ENCODE measurements at regions not wholly inside any gene's neighbourhood (a gene's known extent, or its start where the extent isn't known, plus 50 kb on each side); places are given as distances from the start of the nearest gene placed in this dataset.

GRCh38 chr6:14656649-14657048 is 539.1 kb downstream of the CD83 start:
- no peak overlapping the region for H2AK5ac ChIP-seq (ENCODE audit: low read length, severe bottlenecking)
- no peak overlapping the region for H2BK15ac ChIP-seq (ENCODE audit: low read depth, poor library complexity, severe bottlenecking)
- H3K9me3 ChIP-seq (ENCODE audit: control insufficient read depth, low read length): no peaks in the 10 kb centered on the region
- H2AFZ ChIP-seq (ENCODE audit: low read depth, low read length): no peak overlapping the region
- H3K4ac ChIP-seq (ENCODE audit: low read depth in 1 of 2, low read length in 2 of 2): no peak overlapping the region
- H3K27me3 ChIP-seq (ENCODE audit: control insufficient read depth in 1 of 2, insufficient read depth in 1 of 2, low read length in 2 of 2): peaks cover 0 to 26% of the 10 kb centered on the region in 2 experiments
- no peaks in the 10 kb centered on the region for H3K4me1 ChIP-seq (ENCODE audit: control insufficient read depth, insufficient read depth, low read depth, low read length)
- H2BK5ac ChIP-seq (ENCODE audit: low read depth, low read length, poor library complexity, severe bottlenecking): no peak overlapping the region
- no peak overlapping the region for H3K4me2 ChIP-seq (ENCODE audit: low read length, poor library complexity, severe bottlenecking)
- H4K8ac ChIP-seq (ENCODE audit: low read length): no peak overlapping the region
- no peaks in the 10 kb centered on the region for H3K36me3 ChIP-seq (ENCODE audit: control insufficient read depth in 1 of 2, insufficient read depth in 2 of 2, low read depth in 1 of 2, low read length in 2 of 2)
- H3K79me1 ChIP-seq (replicated peaks; ENCODE audit: low read length, poor library complexity, severe bottlenecking): no peaks in the 10 kb centered on the region
- no peak for DNase-seq
- no peak overlapping the region for H3K4me3 ChIP-seq (ENCODE audit: insufficient read depth in 1 of 2, low read depth in 1 of 2, low read length in 2 of 2)
- no peak overlapping the region for H4K91ac ChIP-seq (ENCODE audit: low read length)
- H3K9ac ChIP-seq (ENCODE audit: low read length): no peak overlapping the region
- 73% methylated on average over 4 of the region's 4 CpGs for WGBS
- H2BK12ac ChIP-seq (ENCODE audit: low read length in 2 of 2): no peak overlapping the region
- no peak overlapping the region for H3K23ac ChIP-seq (ENCODE audit: low read length in 2 of 2)
- H3K14ac ChIP-seq (ENCODE audit: low read length in 2 of 2): no peak overlapping the region
- no peak overlapping the region for H2BK120ac ChIP-seq (ENCODE audit: low read depth, low read length)
- no peak overlapping the region for H3K18ac ChIP-seq (ENCODE audit: low read depth in 1 of 2, low read length in 2 of 2)
- H3K27ac ChIP-seq (ENCODE audit: low read length, poor library complexity, severe bottlenecking): no peak overlapping the region

GRCh38 chr6:14658030-14658429 is 540.5 kb downstream of the CD83 start:
- H3K4ac ChIP-seq (ENCODE audit: low read depth in 1 of 2, low read length in 2 of 2): no peak overlapping the region
- no peak overlapping the region for H2BK120ac ChIP-seq (ENCODE audit: low read depth, low read length)
- H2AFZ ChIP-seq (ENCODE audit: low read depth, low read length): no peak overlapping the region
- H2BK5ac ChIP-seq (ENCODE audit: low read depth, low read length, poor library complexity, severe bottlenecking): no peak overlapping the region
- no peak overlapping the region for H3K27ac ChIP-seq (ENCODE audit: low read length, poor library complexity, severe bottlenecking)
- no peaks in the 10 kb centered on the region for H3K9me3 ChIP-seq (ENCODE audit: control insufficient read depth, low read length)
- DNase-seq: no peak
- no peak overlapping the region for H2AK5ac ChIP-seq (ENCODE audit: low read length, severe bottlenecking)
- no peak overlapping the region for H3K4me2 ChIP-seq (ENCODE audit: low read length, poor library complexity, severe bottlenecking)
- no peak overlapping the region for H2BK12ac ChIP-seq (ENCODE audit: low read length in 2 of 2)
- no peak overlapping the region for H3K9ac ChIP-seq (ENCODE audit: low read length)
- H3K36me3 ChIP-seq (ENCODE audit: control insufficient read depth in 1 of 2, insufficient read depth in 2 of 2, low read depth in 1 of 2, low read length in 2 of 2): no peaks in the 10 kb centered on the region
- no peaks in the 10 kb centered on the region for H3K4me1 ChIP-seq (ENCODE audit: control insufficient read depth, insufficient read depth, low read depth, low read length)
- H3K27me3 ChIP-seq (ENCODE audit: control insufficient read depth in 1 of 2, insufficient read depth in 1 of 2, low read length in 2 of 2): peaks cover 0 to 27% of the 10 kb centered on the region in 2 experiments
- H3K4me3 ChIP-seq (ENCODE audit: insufficient read depth in 1 of 2, low read depth in 1 of 2, low read length in 2 of 2): no peak overlapping the region
- H3K14ac ChIP-seq (ENCODE audit: low read length in 2 of 2): peak overlapping the region in 1 of 2 experiments; percentile 9
- no peak overlapping the region for H3K23ac ChIP-seq (ENCODE audit: low read length in 2 of 2)
- no peak overlapping the region for H4K91ac ChIP-seq (ENCODE audit: low read length)
- H2BK15ac ChIP-seq (ENCODE audit: low read depth, poor library complexity, severe bottlenecking): no peak overlapping the region
- no peak overlapping the region for H3K18ac ChIP-seq (ENCODE audit: low read depth in 1 of 2, low read length in 2 of 2)
- no peaks in the 10 kb centered on the region for H3K79me1 ChIP-seq (replicated peaks; ENCODE audit: low read length, poor library complexity, severe bottlenecking)
- no peak overlapping the region for H4K8ac ChIP-seq (ENCODE audit: low read length)
- 97% methylated on average over 2 of the region's 2 CpGs for WGBS

DNA sequence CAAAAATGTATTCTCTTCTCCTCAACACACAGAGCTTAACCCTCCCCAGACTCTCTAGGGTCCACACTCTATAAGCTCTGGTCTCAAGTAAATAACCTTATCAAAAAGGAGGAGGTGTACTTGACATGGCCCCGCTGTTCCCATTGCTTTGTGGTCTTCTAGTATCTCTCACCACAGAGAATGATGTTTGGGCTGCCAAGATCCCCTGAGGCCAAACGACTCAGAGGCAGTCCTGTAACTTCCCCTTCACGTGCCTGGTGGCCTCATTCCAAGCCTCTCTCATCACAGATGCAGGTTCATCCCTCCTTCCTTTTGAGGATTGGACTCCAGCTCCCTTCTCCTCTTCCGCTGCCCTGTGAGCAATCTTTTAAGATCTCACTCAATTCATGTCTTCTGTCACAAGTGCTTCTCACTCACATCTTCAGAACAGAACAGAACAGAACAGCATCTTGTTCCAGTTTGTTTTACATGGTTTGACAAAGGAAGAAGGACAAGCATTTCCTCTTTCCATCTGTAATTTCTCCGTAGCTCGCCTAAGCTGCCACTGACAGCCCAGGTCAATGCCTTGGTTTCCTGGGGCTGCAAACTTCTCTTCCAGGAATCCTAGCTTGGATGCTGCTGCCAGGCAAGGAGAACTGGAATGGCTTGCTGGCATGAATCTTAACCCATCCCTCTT is 541.5 kb downstream of the CD83 start:
- no peaks in the 10 kb centered on the region for H3K9me3 ChIP-seq (ENCODE audit: control insufficient read depth, low read length)
- H3K9ac ChIP-seq (ENCODE audit: low read length): no peak overlapping the region
- H3K14ac ChIP-seq (ENCODE audit: low read length in 2 of 2): no peak overlapping the region
- no peak overlapping the region for H2AFZ ChIP-seq (ENCODE audit: low read depth, low read length)
- no peak overlapping the region for H2BK15ac ChIP-seq (ENCODE audit: low read depth, poor library complexity, severe bottlenecking)
- no peaks in the 10 kb centered on the region for H3K36me3 ChIP-seq (ENCODE audit: control insufficient read depth in 1 of 2, insufficient read depth in 2 of 2, low read depth in 1 of 2, low read length in 2 of 2)
- H4K91ac ChIP-seq (ENCODE audit: low read length): no peak overlapping the region
- H3K27me3 ChIP-seq (ENCODE audit: control insufficient read depth in 1 of 2, insufficient read depth in 1 of 2, low read length in 2 of 2): peaks cover 0 to 27% of the 10 kb centered on the region in 2 experiments
- H3K4me2 ChIP-seq (ENCODE audit: low read length, poor library complexity, severe bottlenecking): no peak overlapping the region
- no peak overlapping the region for H3K27ac ChIP-seq (ENCODE audit: low read length, poor library complexity, severe bottlenecking)
- no peak overlapping the region for H4K8ac ChIP-seq (ENCODE audit: low read length)
- peak; percentile 50 for DNase-seq
- no peak overlapping the region for H2AK5ac ChIP-seq (ENCODE audit: low read length, severe bottlenecking)
- H2BK5ac ChIP-seq (ENCODE audit: low read depth, low read length, poor library complexity, severe bottlenecking): no peak overlapping the region
- H3K18ac ChIP-seq (ENCODE audit: low read depth in 1 of 2, low read length in 2 of 2): no peak overlapping the region
- no peaks in the 10 kb centered on the region for H3K4me1 ChIP-seq (ENCODE audit: control insufficient read depth, insufficient read depth, low read depth, low read length)
- WGBS: 42% methylated on average over 6 of the region's 6 CpGs
- no peak overlapping the region for H2BK12ac ChIP-seq (ENCODE audit: low read length in 2 of 2)
- no peak overlapping the region for H3K4ac ChIP-seq (ENCODE audit: low read depth in 1 of 2, low read length in 2 of 2)
- H3K23ac ChIP-seq (ENCODE audit: low read length in 2 of 2): no peak overlapping the region
- H3K79me1 ChIP-seq (replicated peaks; ENCODE audit: low read length, poor library complexity, severe bottlenecking): no peaks in the 10 kb centered on the region
- H3K4me3 ChIP-seq (ENCODE audit: insufficient read depth in 1 of 2, low read depth in 1 of 2, low read length in 2 of 2): no peak overlapping the region
- no peak overlapping the region for H2BK120ac ChIP-seq (ENCODE audit: low read depth, low read length)

DNA sequence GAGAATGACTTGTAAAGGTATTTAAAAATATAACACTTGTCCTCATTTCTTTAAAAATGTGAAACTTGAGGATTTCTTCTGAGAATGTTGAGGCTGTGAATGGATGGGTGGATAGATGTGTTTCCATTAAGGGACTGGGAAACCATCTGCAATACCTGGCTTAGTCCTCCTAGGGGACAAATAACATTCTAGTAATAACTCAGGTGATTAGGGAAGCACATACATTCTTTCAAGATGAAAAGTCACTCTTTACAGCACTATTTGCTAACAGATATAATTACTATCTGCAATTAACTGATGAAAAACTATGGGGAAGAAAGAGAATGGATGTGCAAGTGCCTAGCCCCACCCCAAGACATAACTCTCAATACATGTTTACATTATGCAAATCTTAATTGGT is 542.3 kb downstream of the CD83 start:
- Histone ChIP-seq H3K14ac (ENCODE audit: low read length in 2 of 2) (no peak overlapping the region), H4K91ac (ENCODE audit: low read length) (no peak overlapping the region), H3K27me3 (ENCODE audit: control insufficient read depth in 1 of 2, insufficient read depth in 1 of 2, low read length in 2 of 2) (peaks cover 0 to 27% of the 10 kb centered on the region in 2 experiments), H3K18ac (ENCODE audit: low read depth in 1 of 2, low read length in 2 of 2) (no peak overlapping the region), H2AK5ac (ENCODE audit: low read length, severe bottlenecking) (no peak overlapping the region), H3K4ac (ENCODE audit: low read depth in 1 of 2, low read length in 2 of 2) (no peak overlapping the region), H2BK15ac (ENCODE audit: low read depth, poor library complexity, severe bottlenecking) (no peak overlapping the region), H3K4me2 (ENCODE audit: low read length, poor library complexity, severe bottlenecking) (no peak overlapping the region), H2BK5ac (ENCODE audit: low read depth, low read length, poor library complexity, severe bottlenecking) (no peak overlapping the region), H3K9me3 (ENCODE audit: control insufficient read depth, low read length) (no peaks in the 10 kb centered on the region), H3K36me3 (ENCODE audit: control insufficient read depth in 1 of 2, insufficient read depth in 2 of 2, low read depth in 1 of 2, low read length in 2 of 2) (no peaks in the 10 kb centered on the region), H3K27ac (ENCODE audit: low read length, poor library complexity, severe bottlenecking) (no peak overlapping the region), H2AFZ (ENCODE audit: low read depth, low read length) (no peak overlapping the region), H2BK12ac (ENCODE audit: low read length in 2 of 2) (no peak overlapping the region), H4K8ac (ENCODE audit: low read length) (no peak overlapping the region), H3K23ac (ENCODE audit: low read length in 2 of 2) (no peak overlapping the region), H2BK120ac (ENCODE audit: low read depth, low read length) (no peak overlapping the region), H3K4me3 (ENCODE audit: insufficient read depth in 1 of 2, low read depth in 1 of 2, low read length in 2 of 2) (no peak overlapping the region), H3K9ac (ENCODE audit: low read length) (no peak overlapping the region), H3K4me1 (ENCODE audit: control insufficient read depth, insufficient read depth, low read depth, low read length) (peaks cover 5% of the 10 kb centered on the region), H3K79me1 (replicated peaks; ENCODE audit: low read length, poor library complexity, severe bottlenecking) (no peaks in the 10 kb centered on the region)
- no peak for DNase-seq

Measured in mesenchymal stem cell (in vitro differentiated cells and primary cell).